ENCODE measurements at regions not wholly inside any gene's neighbourhood (a gene's known extent, or its start where the extent isn't known, plus 50 kb on each side); places are given as distances from the start of the nearest gene placed in this dataset.
"Not testable (repeated sequence)": the region's sequence is repeated elsewhere in the genome, so short reads cannot be mapped to it uniquely, and the experiment has no call there.

DNA sequence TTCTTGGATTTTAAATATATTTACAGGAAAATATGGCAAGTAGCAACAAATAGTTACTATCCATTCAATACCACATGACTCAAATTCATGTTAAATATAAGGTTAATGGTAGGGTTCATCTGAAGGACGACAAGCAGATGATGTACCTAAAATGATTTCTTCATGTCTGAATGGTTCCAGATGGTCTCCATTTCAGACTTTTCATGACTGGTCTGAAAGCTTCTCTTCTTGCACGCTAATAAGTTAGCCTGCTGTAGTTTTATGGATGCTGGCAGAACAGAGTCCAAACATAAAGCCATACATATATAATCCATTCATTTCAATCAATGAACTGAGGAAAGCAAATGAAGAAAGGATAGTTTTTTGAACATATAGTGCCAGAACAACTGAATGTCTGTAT lies 257.0 kb upstream of the MGAT4C start:
- no peak for DNase-seq

DNA sequence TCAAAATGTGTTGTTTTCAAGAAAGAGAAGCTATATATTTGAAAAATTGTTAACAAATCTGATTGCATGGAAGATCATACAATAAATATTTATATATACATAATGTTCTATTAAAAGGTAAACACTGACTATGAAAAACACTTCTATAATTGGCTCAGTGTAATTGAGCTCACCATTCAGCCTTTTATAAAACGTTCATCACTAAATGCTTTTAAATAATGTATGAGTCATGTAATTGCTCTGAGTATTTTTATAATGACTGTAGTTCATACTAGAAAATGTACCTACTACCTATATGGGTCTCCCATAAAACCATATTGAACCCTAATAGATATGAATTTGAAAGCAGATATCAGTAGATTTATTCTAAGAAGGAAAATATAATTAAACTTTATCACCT lies 240.4 kb upstream of the MGAT4C start:
- no peak for DNase-seq

DNA sequence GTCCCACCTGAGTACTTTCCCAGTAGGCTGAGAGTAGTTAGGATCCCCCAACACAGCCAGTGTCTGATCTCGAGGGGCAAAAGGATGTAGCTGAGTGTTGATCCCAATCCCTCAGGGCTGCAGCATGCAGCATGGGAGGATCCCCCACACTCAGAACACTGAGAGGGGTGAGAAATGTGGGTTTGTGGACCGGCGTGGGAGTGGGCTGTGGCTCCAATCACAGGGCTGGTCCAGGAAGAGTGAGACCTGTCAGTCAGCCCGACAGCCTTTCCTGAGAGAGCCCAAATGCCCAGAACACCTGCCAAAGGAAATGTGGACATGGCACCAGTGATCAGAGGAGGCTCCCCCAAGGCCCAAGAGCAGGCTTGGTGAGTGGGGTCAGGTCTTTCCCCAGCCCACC lies 228.3 kb upstream of the MGAT4C start:
- DNase-seq = no peak

DNA sequence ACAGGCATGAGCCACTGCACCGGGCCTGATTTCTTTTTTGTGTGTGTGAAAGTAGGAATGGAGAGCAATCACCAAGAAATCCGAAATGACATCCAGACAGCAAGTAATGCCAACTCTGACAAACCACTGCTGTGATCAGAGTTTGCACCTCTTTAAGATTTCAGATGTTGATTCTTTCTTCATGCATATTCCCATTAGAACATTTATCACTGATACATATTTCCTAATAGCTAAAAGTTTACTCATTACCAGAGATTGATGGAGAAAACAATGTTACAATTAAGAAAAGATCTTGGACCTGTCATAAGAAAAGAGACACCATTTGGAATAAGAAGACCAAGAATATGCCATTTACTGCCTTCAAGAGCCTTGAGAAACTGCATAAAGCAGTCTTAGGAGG lies 217.0 kb upstream of the MGAT4C start:
- no peak for DNase-seq

DNA sequence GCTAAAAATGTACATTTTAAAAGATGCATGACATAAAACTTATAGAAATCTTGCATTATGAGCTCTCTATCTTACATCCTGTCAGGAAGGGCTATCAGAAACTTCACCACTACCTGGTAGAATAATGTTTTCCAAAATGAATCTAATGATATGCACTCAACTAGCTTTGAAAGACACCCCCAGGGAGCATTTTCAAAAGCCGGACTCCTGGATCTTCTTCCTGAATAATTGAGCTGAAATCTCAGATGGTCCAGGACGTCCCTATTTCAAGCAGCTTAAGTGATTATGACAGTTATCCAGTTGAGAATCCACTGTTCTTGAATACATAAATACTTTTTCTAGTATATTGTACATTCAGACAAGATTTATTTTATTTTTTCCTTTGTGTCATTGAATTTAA lies 200.6 kb upstream of the MGAT4C start:
- peak in 1 of 2 experiments; percentile 2 for DNase-seq

DNA sequence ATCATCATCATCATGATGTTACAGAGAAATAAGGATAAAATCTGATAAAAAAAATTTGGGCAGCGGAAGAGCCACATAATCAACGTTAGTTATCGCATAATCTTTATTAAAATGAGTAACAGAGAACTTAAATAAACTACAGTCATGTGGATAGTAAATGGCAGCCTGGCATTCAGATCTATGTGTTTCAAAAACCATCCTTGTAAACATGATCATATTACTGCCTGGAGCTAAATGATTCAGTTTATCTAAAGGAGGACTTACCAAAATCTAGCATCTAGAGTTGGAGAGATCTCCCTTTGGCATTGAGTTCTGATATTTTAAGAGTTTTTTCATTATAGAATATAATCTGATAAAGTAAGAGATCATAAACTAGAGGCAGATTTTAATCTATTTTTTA lies 200.1 kb upstream of the MGAT4C start:
- DNase-seq = no peak

DNA sequence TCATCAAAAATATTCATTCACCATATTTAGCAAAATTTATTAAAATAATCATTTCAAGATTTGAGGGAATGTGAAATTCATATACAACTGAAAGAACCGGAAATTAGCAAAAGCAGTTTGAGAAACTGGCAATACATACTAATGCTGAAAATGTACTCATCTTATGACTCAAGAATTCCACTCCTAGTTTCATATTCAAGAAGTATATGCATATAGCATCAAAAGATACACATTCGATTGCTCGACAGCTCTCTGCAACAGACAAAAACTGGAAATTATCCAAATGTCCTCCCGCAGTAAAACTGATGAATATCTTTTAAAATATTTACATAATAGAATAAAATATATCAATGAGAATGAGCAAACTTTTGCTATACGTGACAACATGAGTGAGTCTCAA lies 189.2 kb upstream of the MGAT4C start:
- DNase-seq = no peak

DNA sequence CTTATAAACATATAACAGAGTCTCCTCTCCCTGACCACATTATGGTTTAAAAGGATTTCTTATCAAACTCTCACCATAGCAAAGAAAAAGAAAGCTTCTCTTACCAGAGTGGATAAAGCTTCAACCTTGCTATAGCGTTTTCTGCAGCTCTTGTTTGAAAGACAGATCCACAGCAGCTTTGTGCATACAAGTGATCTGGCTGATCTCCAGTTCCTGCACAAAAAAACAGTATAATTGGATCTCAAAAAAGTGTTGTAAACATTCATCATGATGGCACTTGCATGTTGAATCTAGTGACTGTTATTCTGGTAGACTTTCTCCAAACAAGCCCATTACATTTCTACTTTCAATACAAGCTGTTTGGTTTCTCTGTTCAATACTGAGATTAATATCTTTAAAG lies 178.9 kb upstream of the MGAT4C start:
- no peak for DNase-seq

DNA sequence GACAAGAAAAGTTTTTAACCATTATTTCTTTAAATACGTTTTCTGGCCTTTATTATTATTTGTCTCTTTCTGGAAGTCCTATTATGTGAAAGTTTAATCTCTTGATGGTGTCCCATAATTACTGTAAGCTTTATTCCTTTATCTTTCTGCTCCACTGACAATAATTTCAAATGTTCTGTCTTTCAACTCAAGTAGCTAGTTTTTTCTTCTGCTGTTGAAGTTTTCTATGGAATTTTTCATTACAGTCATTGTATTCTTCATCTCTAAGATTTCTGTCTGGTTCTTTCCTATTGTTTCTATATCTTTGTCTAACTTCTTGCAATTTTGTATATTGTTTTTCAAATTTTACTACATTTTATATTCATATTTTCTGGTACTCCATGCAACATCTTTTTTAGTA lies 173.6 kb upstream of the MGAT4C start:
- DNase-seq = no peak

DNA sequence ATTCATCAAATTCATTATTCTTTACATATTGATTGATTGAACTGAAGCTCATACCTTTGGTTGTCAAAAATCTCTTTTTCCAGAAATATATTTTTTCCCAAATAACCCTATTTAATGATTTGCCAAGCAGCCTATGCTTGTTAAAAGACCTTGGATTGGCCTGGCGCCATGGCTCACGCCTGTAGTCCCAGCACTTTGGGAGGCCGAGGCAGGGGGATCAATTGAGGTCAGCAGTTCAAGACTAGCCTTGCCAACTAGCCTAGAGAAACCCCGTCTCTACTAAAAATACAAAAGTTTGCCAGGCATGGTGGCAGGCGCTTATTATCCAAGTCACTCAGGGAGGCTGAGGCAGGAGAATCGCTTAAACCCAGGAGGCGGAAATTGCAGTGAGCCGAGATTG lies 165.1 kb upstream of the MGAT4C start:
- DNase-seq = no peak

DNA sequence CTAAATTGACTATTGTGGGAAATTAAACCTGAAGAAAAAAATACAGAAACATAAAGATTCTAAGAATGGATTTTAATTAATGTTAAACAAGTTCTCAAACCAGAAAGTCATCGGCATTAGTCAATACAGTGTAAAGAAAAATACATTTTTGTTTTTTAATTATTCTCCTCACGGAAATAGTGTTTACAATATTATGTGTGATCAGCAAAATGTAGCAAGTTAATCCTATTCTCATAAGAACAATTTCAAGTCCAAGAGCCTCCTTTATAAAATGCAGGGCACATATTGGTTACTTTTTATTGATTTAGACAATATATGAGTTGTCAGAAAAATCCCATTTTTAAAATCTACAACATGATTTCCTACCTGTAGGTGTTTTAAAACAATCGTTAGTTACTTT lies 158.0 kb upstream of the MGAT4C start:
- no peak for DNase-seq

DNA sequence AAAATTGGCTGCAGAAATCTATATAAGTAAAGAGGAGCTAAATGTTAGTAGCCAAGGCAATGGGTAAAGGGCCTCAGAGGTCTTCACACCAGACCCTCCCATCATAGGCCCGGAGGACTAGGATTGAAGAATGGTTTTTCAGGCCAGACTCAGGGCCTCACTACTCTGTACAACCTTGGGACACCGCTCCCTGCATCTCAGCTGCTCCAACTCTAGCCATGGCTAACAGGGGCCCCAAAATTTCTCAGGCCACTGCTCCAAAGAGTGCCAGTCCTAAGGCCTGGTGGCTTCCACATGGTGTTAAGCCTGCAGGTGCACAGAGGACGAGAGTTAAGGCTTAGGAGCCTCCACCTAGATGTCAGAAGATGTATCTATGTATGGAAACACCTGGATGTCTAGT lies 155.5 kb upstream of the MGAT4C start:
- no peak for DNase-seq

DNA sequence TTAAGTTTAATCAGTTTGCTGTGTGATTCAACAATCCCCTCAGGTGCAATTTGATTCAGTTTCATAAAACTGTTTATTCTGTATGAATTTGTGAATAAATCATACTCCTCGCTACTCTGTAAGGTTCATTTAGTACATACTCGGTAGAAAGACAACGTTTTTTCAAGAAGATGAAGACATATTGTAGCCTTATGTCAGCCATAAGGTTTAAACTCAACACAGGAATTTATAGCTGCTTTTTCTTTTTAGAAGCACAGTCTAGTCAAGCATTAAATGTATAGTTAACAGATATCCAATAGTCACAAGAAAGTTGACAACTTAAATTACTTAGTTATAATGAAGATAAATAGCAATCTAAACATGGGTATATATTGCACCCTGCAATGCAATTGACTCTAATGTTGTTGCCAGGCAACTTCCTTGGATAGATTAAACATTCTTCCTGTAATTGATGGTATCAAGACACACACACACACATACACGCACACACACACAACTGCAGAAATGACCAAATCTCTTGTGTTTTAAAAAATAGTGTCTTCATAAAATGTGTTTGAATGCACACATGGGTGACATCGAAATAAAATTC lies 151.5 kb upstream of the MGAT4C start:
- no peak for DNase-seq

DNA sequence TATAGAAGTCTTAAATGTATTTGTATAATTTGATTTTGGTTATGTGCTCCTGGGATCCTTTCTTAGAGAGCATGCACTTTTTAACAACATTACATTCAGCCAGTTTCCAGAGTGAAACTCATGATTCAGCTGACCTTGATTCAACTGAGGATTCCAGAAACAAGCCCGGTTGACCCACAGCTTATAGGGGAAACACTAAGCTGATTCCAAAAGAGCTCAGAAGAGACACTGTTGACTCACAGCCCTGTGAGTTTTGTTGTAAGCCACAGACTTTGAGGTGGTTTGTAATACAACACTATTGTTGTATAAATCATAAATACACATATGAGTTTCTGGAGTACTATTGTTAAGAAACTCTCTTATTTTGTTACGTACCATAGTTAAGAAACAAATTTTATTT lies 133.8 kb upstream of the MGAT4C start:
- no peak for DNase-seq

DNA sequence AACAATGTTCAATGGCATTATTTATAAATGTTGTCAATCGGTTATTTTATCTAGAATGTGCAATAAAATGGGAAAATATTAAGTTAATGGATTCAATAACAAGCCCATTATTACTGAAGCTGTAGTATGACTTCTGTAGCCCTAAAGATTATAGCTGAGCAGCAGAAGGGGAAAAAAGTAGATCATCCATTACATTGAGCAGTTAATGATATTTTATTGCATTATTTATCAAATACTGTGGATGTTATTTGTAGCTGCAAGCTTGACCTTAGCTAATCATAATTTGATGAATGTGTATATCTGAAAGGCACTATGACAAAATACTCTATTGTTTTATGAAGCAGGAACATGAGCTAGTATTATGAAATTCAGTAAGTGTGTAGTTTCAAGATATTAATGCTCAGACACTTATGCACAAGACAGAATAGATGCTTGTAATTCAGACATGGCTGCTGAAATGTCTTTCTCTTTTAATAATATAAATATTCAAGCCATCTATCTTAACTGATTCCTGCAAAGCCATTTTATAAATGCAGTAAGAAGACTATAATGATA lies 131.5 kb upstream of the MGAT4C start:
- no peak for DNase-seq

DNA sequence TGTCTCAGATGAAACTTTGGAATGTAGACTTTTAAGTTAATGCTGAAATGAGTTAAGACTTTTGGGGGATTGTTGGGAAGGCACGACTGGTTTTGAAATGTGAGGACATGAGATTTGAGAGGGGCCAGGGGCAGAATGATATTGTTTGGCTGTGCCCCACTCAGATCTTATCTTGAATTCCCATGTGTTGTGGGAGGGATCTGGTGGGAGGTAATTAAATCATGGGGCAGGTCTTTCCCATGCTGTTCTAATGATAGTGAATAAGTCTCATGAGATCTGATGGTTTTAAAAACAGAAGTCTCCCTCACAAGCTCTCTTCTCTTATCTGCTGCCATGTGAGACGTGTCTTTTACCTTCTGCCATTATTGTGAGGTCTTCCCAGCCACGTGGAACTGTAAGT lies 127.6 kb upstream of the MGAT4C start:
- DNase-seq = not testable (repeated sequence)

DNA sequence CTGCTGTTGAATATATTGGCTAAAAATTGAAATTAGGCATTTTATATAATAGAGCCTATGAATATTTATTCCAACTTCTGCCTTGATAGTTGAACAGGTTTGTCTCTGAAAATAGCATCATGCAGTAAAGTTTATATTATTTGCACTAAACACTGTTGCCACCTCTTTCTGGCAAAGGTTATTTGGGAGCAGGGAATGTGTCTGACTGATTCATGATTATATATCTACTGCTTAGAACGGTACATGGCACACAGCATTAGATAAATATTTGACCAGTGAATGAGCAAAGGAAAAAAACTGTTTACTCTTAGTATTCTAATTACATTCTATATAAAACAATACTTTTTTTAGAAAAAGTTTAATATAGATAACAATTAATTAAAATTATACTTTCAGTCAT lies 123.1 kb upstream of the MGAT4C start:
- DNase-seq = no peak

DNA sequence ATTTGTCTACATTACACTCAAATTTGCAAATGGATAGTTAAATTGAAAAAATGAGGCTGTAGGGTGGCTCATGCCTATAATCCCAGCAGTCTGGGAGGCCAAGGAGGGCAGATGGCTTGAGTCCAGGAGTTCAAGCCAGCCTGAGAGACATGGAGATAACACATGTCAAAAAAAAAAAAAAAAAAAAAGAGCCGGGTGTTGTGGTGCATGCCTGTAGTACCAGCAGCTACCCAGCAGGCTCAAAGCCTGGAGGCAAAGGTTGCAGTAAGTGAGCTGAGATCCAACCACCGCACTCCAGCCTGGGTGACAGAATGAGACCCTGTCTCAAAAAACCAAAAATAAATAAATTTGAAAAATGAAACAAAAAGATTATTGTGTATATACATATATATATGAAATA lies 119.9 kb upstream of the MGAT4C start:
- DNase-seq = peak in 1 of 2 experiments; percentile 36

DNA sequence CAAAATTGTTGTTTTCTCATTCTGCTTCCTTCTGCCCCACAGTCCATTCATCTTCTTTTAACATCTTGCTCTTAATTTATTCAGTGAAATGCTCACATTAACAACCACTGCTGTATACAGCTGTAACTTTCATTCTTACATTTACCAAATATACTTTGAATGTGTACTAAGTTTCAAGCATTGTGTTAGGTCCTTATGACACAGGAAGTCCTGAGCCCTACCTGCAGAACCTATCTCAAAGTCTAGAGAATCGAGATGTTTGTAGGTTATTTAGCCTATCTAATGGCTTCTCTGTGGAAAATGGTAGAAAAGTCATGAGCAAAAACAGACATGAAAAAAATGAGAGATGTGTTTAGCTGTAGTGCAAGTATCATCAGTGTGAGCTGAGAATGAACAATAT lies 117.6 kb upstream of the MGAT4C start:
- no peak for DNase-seq

DNA sequence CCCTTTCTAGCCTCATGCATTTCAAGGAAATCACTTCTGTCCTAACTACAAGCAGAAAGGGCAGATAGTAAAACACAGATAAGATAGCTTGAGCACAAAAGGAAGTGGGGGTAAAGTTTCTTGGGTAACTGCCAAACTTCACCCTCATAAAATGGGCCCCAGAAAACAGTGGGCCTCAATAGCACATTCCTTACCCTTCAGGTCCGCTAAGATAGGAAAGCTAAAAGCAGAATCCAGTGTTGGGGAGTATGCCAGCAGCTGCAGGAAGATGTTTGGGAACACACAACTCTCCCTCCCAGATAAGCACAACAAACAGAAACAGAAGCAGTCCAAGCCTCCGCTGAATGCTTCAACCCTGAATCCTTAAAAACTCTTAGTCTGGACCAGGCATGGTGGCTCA lies 110.9 kb upstream of the MGAT4C start:
- no peak for DNase-seq

DNA sequence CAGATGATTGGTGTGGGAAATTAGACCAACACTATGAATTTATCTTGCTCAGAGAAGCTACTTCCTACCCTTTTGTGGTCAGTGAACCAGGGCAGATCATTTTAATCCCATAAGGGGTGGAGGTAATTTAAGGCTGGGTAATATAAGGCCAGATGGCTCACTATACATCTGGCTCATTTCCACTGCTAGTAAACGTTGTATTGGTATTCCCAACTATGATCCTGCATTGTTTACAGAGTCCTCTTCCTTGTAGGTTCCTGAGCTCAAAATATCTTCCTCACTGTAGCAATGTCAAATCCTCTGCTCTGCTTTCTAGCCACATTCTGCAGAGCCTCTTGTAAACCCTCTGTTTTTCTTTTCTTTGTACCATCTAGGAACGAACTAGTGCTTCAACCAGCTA lies 93.0 kb upstream of the MGAT4C start:
- DNase-seq = peak; percentile 80 to 92

DNA sequence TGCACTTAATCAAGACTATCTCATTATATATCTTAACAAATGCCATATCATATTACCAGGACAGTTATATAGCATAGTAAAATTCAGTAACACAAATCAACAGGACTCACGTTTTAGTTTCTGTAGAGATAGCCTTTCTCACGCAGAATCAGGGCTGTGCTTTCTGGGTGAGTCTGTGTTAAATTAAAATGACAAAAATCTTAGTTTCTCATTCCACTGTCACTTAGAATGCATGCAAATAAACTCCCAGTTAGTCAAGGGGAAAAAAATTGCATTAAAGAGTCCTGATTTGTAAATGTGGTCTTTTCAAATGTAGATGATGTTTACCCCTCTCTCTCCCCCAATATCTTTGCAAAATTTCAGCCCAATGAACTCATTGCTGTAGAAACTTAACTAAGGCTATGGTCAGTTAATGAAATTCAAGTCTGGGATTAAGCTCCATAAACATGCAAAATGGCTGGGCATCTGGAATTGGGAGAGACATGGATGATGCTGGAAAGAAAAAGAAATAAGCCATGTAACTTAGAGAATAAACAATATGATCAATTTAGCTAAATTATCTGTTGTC lies 77.8 kb upstream of the MGAT4C start:
- no peak for DNase-seq

DNA sequence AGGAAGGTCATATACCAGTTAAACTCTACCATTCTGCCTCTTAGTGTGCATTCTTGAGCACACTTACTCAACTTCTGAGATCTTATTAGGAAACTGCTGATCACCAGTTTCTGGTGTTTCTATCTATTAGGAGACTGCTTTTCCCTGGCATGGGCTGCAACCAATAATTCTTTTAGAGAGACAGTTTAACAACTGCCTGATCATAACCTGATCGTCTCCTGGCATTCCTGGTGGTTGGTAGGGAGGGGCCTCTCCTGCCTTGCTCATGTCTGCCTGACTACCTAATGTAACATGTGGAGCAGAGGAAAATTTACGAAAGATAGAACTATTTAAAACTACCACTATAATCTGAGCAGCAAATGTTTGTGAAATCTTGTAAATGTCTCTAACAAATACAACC lies 75.3 kb upstream of the MGAT4C start:
- no peak for DNase-seq

DNA sequence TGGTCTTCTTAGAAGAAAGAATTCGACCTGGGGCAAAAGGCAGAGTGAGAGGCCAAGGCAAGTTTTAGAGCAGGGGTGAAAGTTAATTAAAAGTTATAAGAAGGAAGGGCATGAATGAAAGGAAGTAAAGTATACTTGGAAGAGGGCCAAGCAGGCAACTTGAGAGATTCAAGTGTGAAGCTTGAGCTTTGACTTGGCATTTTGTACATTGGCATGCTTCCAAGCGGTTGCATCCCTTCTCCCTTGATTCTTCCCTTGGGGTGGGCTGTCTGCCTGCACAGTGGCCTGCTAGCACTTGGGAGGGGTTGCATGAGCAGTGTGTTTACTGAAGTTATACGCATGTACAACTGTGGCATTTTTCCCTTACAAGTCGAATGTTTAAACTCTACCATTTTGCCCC lies 74.8 kb upstream of the MGAT4C start:
- DNase-seq = peak in 1 of 2 experiments; percentile 65

DNA sequence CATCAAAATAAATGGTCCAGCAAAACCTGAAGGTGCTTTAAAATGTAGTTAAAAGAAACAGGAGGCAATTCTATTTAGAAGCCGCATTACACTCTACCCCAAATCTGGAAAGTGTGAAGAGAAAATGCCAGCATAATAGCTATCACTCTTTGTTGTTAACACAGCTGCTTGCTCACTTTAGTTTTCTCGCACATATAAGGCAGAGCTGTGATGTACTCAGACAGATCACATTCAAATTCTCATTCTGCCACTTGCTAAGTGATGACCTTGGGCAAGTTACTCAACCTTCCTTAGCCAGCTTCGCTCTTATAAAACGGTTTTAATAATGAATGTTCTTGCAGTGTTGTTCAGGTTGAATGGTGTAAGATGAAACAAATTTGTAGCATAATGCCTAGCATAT lies 56.0 kb upstream of the MGAT4C start:
- no peak for DNase-seq
